WTC11 (cell line): ENCODE measurements at regions not wholly inside any gene's neighbourhood (a gene's known extent, or its start where the extent isn't known, plus 50 kb on each side); places are given as distances from the start of the nearest gene placed in this dataset.

Experiments used
- ESRRA ChIP-seq: sonication (generic); formaldehyde crosslinking; IDR thresholded peaks from 2 replicates; pipeline ENCODE4 v1.8.1; 2022; ENCODE audit warnings: mild to moderate bottlenecking, missing genetic modification reagents, borderline replicate concordance
- ETV6 ChIP-seq: sonication (generic); formaldehyde crosslinking; IDR thresholded peaks from 2 replicates; pipeline ENCODE4 v1.8.1; 2022; ENCODE audit warnings: mild to moderate bottlenecking, missing genetic modification reagents
- JUN ChIP-seq: sonication (generic); formaldehyde crosslinking; IDR thresholded peaks from 2 replicates; pipeline ENCODE4 v1.8.0; 2023; ENCODE audit warnings: mild to moderate bottlenecking, missing genetic modification reagents
- NR2C2 ChIP-seq: sonication (generic); formaldehyde crosslinking; IDR thresholded peaks from 2 replicates; pipeline ENCODE4 v1.8.0; 2022; ENCODE audit warnings: mild to moderate bottlenecking, missing genetic modification reagents
- NR3C1 ChIP-seq: sonication (generic); formaldehyde crosslinking; conservative IDR thresholded peaks from 2 replicates; pipeline ENCODE4 v1.8.1; 2023; ENCODE audit warnings: low read depth, mild to moderate bottlenecking, missing genetic modification reagents
- TF ChIP-seq, protein P1 (sequence below): fragments of 200-600 bp; IDR thresholded peaks from 2 replicates; pipeline ENCODE4 v1.8.0; 2022; ENCODE audit warnings: antibody characterized with exemption
- TF ChIP-seq, protein P2 (sequence below): sonication (generic); formaldehyde crosslinking; IDR thresholded peaks from 2 replicates; pipeline ENCODE4 v1.8.0; 2023; ENCODE audit warnings: missing genetic modification reagents, mild to moderate bottlenecking, borderline replicate concordance
- TF ChIP-seq, protein P3 (sequence below): sonication (generic); formaldehyde crosslinking; IDR thresholded peaks from 2 replicates; pipeline ENCODE4 v1.8.0; 2023; ENCODE audit warnings: mild to moderate bottlenecking, missing genetic modification reagents
- TF ChIP-seq, protein P4 (sequence below): sonication (generic); formaldehyde crosslinking; IDR thresholded peaks from 2 replicates; pipeline ENCODE4 v1.8.0; 2022; ENCODE audit warnings: mild to moderate bottlenecking, missing genetic modification reagents
- TF ChIP-seq, protein P5 (sequence below): sonication (generic); formaldehyde crosslinking; IDR thresholded peaks from 2 replicates; pipeline ENCODE4 v1.8.1; 2022; ENCODE audit warnings: low read depth, mild to moderate bottlenecking, moderate library complexity, missing genetic modification reagents, borderline replicate concordance
- TF ChIP-seq, protein P6 (sequence below): sonication (generic); formaldehyde crosslinking; IDR thresholded peaks from 2 replicates; pipeline ENCODE4 v1.8.0; 2022; ENCODE audit warnings: missing genetic modification reagents
- TF ChIP-seq, protein P7 (sequence below): sonication (generic); formaldehyde crosslinking; IDR thresholded peaks from 2 replicates; pipeline ENCODE4 v1.8.1; 2022; ENCODE audit warnings: mild to moderate bottlenecking, moderate library complexity, missing genetic modification reagents
- TF ChIP-seq, protein P8 (sequence below): sonication (generic); formaldehyde crosslinking; IDR thresholded peaks from 2 replicates; pipeline ENCODE4 v1.8.1; 2023; ENCODE audit warnings: mild to moderate bottlenecking, missing genetic modification reagents, moderate library complexity

DNA sequence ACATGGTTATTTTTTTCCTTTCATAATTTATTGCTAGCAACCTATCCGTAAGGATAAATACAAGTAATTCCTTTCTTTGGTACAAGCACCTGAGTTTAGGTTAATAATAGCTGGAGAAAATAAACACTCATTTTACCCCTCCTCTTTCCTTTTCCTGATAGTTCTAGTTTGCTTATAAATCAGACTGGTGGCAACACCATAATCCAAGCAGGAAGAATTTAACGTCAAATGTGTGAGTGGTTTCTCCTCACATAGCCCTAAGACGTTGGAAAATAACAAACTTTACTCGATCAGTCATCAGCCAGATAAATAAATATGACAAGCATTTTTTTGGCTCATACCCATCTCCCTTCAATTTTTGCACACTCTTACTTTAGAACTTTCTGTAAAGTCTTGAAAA is 190.3 kb upstream of the FAM241A start:
- TF ChIP-seq, protein P1, sequence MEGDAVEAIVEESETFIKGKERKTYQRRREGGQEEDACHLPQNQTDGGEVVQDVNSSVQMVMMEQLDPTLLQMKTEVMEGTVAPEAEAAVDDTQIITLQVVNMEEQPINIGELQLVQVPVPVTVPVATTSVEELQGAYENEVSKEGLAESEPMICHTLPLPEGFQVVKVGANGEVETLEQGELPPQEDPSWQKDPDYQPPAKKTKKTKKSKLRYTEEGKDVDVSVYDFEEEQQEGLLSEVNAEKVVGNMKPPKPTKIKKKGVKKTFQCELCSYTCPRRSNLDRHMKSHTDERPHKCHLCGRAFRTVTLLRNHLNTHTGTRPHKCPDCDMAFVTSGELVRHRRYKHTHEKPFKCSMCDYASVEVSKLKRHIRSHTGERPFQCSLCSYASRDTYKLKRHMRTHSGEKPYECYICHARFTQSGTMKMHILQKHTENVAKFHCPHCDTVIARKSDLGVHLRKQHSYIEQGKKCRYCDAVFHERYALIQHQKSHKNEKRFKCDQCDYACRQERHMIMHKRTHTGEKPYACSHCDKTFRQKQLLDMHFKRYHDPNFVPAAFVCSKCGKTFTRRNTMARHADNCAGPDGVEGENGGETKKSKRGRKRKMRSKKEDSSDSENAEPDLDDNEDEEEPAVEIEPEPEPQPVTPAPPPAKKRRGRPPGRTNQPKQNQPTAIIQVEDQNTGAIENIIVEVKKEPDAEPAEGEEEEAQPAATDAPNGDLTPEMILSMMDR: no peak
- TF ChIP-seq, protein P2, sequence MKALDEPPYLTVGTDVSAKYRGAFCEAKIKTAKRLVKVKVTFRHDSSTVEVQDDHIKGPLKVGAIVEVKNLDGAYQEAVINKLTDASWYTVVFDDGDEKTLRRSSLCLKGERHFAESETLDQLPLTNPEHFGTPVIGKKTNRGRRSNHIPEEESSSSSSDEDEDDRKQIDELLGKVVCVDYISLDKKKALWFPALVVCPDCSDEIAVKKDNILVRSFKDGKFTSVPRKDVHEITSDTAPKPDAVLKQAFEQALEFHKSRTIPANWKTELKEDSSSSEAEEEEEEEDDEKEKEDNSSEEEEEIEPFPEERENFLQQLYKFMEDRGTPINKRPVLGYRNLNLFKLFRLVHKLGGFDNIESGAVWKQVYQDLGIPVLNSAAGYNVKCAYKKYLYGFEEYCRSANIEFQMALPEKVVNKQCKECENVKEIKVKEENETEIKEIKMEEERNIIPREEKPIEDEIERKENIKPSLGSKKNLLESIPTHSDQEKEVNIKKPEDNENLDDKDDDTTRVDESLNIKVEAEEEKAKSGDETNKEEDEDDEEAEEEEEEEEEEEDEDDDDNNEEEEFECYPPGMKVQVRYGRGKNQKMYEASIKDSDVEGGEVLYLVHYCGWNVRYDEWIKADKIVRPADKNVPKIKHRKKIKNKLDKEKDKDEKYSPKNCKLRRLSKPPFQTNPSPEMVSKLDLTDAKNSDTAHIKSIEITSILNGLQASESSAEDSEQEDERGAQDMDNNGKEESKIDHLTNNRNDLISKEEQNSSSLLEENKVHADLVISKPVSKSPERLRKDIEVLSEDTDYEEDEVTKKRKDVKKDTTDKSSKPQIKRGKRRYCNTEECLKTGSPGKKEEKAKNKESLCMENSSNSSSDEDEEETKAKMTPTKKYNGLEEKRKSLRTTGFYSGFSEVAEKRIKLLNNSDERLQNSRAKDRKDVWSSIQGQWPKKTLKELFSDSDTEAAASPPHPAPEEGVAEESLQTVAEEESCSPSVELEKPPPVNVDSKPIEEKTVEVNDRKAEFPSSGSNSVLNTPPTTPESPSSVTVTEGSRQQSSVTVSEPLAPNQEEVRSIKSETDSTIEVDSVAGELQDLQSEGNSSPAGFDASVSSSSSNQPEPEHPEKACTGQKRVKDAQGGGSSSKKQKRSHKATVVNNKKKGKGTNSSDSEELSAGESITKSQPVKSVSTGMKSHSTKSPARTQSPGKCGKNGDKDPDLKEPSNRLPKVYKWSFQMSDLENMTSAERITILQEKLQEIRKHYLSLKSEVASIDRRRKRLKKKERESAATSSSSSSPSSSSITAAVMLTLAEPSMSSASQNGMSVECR (CRISPR knock-in tag): no peak
- TF ChIP-seq ETV6 (CRISPR knock-in tag) (no peak), ESRRA (CRISPR knock-in tag) (no peak), NR3C1 (no peak), NR2C2 (no peak), JUN (CRISPR knock-in tag) (no peak)
- TF ChIP-seq, protein P3, sequence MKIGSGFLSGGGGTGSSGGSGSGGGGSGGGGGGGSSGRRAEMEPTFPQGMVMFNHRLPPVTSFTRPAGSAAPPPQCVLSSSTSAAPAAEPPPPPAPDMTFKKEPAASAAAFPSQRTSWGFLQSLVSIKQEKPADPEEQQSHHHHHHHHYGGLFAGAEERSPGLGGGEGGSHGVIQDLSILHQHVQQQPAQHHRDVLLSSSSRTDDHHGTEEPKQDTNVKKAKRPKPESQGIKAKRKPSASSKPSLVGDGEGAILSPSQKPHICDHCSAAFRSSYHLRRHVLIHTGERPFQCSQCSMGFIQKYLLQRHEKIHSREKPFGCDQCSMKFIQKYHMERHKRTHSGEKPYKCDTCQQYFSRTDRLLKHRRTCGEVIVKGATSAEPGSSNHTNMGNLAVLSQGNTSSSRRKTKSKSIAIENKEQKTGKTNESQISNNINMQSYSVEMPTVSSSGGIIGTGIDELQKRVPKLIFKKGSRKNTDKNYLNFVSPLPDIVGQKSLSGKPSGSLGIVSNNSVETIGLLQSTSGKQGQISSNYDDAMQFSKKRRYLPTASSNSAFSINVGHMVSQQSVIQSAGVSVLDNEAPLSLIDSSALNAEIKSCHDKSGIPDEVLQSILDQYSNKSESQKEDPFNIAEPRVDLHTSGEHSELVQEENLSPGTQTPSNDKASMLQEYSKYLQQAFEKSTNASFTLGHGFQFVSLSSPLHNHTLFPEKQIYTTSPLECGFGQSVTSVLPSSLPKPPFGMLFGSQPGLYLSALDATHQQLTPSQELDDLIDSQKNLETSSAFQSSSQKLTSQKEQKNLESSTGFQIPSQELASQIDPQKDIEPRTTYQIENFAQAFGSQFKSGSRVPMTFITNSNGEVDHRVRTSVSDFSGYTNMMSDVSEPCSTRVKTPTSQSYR (CRISPR knock-in tag): no peak
- TF ChIP-seq, protein P4, sequence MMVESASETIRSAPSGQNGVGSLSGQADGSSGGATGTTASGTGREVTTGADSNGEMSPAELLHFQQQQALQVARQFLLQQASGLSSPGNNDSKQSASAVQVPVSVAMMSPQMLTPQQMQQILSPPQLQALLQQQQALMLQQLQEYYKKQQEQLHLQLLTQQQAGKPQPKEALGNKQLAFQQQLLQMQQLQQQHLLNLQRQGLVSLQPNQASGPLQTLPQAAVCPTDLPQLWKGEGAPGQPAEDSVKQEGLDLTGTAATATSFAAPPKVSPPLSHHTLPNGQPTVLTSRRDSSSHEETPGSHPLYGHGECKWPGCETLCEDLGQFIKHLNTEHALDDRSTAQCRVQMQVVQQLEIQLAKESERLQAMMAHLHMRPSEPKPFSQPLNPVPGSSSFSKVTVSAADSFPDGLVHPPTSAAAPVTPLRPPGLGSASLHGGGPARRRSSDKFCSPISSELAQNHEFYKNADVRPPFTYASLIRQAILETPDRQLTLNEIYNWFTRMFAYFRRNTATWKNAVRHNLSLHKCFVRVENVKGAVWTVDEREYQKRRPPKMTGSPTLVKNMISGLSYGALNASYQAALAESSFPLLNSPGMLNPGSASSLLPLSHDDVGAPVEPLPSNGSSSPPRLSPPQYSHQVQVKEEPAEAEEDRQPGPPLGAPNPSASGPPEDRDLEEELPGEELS: no peak
- TF ChIP-seq, protein P5, sequence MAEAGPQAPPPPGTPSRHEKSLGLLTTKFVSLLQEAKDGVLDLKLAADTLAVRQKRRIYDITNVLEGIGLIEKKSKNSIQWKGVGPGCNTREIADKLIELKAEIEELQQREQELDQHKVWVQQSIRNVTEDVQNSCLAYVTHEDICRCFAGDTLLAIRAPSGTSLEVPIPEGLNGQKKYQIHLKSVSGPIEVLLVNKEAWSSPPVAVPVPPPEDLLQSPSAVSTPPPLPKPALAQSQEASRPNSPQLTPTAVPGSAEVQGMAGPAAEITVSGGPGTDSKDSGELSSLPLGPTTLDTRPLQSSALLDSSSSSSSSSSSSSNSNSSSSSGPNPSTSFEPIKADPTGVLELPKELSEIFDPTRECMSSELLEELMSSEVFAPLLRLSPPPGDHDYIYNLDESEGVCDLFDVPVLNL (CRISPR knock-in tag): no peak
- TF ChIP-seq, protein P6, sequence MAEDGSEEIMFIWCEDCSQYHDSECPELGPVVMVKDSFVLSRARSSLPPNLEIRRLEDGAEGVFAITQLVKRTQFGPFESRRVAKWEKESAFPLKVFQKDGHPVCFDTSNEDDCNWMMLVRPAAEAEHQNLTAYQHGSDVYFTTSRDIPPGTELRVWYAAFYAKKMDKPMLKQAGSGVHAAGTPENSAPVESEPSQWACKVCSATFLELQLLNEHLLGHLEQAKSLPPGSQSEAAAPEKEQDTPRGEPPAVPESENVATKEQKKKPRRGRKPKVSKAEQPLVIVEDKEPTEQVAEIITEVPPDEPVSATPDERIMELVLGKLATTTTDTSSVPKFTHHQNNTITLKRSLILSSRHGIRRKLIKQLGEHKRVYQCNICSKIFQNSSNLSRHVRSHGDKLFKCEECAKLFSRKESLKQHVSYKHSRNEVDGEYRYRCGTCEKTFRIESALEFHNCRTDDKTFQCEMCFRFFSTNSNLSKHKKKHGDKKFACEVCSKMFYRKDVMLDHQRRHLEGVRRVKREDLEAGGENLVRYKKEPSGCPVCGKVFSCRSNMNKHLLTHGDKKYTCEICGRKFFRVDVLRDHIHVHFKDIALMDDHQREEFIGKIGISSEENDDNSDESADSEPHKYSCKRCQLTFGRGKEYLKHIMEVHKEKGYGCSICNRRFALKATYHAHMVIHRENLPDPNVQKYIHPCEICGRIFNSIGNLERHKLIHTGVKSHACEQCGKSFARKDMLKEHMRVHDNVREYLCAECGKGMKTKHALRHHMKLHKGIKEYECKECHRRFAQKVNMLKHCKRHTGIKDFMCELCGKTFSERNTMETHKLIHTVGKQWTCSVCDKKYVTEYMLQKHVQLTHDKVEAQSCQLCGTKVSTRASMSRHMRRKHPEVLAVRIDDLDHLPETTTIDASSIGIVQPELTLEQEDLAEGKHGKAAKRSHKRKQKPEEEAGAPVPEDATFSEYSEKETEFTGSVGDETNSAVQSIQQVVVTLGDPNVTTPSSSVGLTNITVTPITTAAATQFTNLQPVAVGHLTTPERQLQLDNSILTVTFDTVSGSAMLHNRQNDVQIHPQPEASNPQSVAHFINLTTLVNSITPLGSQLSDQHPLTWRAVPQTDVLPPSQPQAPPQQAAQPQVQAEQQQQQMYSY: no peak
- TF ChIP-seq, protein P7, sequence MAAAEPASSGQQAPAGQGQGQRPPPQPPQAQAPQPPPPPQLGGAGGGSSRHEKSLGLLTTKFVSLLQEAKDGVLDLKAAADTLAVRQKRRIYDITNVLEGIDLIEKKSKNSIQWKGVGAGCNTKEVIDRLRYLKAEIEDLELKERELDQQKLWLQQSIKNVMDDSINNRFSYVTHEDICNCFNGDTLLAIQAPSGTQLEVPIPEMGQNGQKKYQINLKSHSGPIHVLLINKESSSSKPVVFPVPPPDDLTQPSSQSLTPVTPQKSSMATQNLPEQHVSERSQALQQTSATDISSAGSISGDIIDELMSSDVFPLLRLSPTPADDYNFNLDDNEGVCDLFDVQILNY (CRISPR knock-in tag): no peak
- TF ChIP-seq, protein P8, sequence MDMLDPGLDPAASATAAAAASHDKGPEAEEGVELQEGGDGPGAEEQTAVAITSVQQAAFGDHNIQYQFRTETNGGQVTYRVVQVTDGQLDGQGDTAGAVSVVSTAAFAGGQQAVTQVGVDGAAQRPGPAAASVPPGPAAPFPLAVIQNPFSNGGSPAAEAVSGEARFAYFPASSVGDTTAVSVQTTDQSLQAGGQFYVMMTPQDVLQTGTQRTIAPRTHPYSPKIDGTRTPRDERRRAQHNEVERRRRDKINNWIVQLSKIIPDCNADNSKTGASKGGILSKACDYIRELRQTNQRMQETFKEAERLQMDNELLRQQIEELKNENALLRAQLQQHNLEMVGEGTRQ (CRISPR knock-in tag): no peak
